Right renal cortex interstitium (tissue), 3 donors: ENCODE measurements at regions not wholly inside any gene's neighbourhood (a gene's known extent, or its start where the extent isn't known, plus 50 kb on each side); places are given as distances from the start of the nearest gene placed in this dataset.

Experiments
- DNase-seq, 3 donors: peaks; one replicate each; pipeline ENCODE4 v3.0.0-alpha.2; 2013; ENCODE audit warnings: low read depth in 3 of 3, low spot score in 2 of 3

DNA sequence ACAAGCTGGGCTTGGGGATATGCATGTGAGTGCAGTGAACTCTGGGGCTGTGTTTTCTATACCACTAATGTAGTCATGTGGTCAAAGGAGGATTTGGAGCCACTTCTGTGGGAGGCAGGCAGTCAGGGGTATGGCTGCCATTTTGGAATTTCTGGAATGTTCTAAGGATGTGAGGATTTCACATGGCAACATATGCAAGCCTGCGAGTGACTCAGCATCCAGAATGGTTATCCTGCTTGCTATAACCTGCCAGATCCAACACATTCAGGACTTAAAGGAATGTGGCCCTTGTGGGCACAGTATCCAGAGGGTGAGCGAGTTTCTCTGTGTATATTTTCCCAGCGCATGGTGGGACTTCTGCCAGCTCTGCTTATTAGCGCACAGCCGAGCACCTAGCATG, 249.2 kb upstream of the PWP1 start:
- DNase-seq = no peak

DNA sequence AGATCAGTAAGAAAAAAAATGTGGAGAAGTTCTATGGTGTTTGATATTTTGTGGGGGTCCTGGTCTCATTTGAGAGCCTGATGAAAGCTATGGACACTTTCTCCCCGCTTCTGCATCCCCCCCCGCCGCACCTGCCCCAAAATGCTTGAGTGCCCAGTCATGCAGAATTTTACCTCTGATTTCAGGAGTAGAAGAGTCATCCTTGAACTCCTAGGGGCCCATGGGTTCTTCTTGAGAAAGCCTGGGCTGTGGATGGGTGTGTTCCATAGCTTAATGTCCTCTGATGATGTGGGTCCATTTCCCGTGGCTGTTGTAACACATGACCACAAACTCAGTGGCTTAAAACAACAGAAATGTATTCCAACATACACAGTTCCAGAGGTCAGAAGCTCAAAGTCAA, 248.8 kb upstream of the PWP1 start:
- no peak for DNase-seq

DNA sequence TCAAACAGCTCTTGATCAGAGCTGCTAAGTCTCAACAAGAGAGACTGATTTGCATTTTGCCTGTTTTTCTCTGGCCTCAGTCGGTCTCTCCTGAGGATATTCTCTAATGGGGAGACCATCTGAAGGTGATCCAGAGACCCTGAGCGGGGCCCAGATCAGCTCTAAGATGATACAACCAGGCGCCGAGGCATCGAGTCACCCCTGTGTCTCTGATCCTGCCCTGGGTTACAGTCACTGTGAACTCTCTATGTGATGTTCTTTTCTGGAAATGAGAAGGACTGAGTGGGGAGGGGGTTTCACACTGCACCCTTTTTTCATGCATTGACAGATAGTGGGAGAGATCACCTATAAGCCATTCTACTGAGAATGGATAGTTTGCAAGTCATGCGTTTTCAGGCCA, 247.6 kb upstream of the PWP1 start:
- DNase-seq = no peak

DNA sequence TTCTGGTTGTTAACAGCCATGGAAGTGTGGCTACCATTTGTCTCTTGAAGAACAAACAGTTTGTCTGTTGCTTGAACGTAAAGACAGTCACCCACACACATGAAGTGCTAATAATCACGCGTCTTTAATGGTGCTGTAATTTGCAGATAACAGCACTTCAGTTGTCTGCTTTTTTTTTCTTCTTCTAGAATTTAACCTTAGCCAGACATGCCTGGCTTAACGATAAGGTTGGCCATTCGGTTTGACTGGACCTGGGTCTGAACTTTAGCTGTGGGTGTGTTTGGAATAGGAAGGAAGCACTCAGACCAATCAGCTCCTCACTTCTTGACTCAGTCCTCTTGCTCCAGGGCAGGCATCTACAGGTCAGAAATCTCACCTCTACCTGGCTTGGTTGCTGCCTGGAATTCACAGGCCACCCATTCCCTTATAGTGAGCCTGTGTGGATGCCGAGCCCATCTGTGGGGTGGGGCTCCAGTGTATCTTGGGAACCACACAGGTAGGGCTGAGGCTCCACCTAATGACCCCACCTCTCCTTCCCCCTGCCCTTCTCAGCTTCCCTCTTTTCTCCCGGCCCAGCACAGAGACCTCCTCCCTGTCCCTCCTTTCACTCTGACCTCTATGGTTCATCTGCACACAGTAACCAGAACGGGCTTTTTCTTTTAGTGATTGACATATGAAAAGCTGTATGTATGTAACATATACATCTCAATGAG, 246.4 kb upstream of the PWP1 start:
- DNase-seq = no peak

DNA sequence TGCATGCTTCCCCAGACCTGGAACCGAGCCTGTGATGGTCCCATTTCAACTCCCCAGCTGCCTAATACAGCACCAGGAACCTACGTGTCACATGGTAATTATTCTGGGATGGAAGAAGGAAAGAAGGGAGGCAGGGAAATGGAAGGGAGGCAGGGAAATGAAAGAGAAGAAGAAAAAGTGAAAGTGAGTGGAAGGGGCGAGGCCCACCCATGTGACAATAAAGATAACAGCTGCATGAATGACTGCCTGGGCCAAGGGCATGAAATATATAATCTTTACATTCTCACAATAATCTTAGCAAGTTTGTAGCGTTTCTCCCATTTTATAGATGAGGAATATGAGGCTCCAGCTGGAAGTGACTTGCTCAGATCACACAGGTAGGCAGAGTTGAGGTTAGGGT, 245.0 kb upstream of the PWP1 start:
- no peak for DNase-seq

DNA sequence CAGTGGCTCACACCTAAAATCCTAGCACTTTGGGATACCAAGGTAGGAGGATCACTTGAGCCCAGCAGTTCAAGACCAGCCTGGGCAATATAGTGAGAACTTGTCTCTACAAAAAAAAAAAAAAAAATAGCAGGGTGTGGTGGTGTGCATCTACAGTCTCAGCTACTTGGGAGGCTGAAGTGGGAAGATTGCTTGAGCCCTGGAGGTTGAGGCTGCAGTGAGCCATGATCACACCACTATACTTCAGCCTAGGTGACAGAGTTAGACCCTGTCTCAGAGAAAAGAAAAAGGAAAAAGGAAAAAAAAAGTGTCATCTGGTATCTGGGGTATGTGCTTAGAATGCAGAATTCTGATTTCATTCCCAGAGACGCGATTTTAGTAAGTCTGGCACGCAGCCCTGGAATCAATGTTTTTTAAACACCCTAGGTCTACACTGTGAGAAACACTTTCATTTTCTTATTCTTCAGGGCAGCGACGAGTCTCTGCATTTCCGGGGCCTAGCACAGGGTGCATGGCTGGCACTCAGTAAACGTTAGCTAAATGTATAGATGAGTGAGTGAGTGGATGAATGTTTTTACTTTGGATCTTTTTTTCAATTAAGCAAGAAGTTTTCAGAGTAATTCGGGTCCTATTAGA, 243.8 kb upstream of the PWP1 start:
- DNase-seq = no peak

DNA sequence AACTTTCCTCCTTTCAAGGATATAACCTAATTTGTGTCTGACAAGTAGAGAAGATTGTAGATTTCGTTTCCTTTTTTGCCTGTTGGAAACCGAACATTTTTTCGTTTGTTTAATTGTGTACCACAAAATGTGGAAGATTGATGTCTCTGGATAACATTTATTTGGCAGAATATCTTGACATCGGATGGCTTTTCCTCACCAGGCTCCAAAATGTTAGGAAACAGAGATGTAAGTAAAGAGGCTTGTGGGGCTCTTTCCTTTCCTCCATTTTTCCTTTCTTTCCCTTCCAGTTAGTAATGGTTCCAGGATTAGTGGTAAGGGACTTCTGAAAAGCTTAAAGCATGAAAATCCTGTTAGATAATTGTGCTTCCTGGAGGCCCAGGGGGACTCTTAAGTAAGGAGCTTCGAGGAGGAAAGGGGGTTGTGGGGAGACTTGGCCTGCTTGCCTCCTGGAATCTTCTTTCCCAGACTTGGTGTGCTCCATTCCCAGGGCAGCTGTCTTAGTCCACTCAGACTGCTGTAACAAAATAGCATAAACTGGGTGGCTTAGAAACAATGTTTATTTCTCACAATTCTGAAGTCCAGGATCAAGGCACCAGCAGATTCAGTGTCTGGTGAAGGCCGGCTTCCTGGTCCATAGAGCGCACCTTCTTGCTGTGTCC, 243.1 kb upstream of the PWP1 start:
- DNase-seq = no peak

DNA sequence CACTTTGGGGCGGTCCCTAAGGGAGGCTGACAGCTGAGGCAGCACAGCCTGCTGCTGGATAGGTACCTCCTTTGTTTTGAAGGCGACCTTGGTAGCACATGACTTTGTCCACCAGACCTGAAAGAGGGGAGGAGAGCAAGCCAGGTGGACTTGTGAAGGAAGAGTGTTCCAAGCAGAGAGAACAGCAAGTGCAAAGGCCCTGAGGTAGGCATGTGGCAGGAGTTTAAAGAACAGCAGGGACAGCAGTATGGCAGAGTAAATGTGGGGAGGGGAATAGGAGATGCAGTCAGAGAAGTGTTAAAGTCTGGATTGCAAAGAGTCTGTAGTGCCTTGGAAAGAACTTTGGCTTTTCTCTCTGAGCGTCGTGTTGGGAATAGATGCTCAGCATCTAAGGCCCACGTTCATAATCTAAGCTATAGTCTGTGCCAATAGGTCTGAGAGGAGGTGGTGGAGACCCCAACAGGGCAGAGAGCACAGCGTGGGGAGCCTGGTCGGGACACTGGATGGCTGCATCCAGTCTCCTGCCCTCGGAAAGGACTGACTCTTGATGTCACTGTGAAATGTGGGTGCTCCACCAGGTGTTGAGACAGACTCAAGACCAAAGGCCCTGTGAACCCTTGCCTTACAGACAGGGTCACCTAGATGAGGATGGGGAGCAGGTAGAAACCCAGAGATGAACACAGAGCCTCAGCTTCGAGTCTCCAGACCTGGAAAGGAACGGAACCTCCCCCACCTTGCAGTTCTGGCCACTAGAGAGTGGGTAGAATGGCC, 242.1 kb upstream of the PWP1 start:
- no peak for DNase-seq

DNA sequence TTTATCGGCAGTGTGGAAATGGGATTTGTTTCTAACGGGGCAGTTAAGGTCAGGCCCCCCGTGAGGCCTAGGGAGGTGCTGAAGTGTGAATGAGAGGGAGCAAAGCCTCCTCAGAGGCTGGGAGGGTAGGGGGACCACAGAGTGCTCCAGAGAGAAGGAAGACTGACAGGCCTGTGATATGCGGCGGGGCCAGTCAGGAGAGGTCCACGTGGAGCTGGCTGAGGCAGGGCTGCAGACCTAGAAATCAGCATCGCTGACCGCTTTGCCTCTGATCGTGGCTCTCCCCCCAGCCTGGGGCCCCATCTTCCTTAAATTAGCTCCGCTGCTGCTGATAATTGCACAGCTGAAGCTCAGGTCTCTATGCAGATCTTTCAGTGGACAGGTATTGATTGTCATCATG, 240.8 kb upstream of the PWP1 start:
- DNase-seq = no peak

DNA sequence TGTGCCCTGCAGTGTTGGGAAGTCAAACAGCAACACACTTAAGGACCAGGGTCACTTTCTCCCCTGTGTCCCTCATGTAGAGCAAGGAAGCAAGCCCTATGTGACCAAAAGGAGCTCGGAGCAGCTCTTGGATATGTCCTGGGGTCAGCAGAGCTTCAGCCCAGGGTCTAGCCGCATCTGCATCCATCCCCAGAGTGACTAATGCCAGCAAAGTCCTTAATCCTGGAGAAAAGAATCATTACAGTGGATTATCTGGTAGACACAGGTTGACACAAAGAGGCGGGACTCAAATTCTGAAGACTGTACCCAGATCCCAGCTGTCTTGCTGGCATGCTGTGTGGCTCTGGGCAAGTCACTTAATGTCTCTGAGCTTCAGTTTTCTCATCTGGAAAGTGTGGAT, 239.1 kb upstream of the PWP1 start:
- DNase-seq = no peak

DNA sequence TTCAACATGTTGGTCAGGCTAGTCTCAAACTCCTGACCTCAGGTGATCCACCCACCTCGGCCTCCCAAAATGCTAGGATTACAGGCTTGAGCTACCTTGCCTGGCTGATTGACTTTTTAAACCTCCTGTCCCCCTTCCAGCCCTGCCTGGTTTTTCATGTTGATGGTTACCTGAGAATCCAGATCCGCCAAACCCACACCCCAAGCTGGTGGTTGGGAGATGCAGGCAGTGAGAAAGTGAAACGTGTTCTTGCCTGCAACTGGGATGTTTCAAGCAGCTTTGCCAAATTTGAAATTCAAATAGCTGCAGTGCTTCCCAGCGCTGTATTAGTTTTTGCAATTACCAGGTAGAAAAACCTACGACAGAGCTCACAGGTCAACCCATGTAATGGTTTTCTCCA, 238.3 kb upstream of the PWP1 start:
- no peak for DNase-seq

DNA sequence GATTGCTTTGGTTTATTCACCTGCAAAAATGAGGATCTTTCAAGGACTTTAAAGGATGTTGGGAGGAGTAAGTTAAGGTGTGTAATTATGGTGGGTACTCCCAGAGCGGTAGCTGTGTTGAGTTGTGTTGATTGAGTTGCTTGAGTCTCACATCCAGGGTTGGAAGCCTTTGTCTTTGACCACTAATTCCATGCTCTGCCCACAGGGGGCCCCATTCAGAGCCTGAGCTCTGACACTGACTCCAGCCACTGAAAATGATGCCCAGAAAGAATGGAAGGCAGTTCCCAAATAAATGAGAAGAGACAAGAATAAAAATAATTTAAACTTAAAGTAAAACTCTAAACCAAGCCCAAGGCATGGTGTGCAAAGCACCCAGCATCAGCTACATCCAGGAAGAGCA, 237.4 kb upstream of the PWP1 start:
- DNase-seq = no peak

DNA sequence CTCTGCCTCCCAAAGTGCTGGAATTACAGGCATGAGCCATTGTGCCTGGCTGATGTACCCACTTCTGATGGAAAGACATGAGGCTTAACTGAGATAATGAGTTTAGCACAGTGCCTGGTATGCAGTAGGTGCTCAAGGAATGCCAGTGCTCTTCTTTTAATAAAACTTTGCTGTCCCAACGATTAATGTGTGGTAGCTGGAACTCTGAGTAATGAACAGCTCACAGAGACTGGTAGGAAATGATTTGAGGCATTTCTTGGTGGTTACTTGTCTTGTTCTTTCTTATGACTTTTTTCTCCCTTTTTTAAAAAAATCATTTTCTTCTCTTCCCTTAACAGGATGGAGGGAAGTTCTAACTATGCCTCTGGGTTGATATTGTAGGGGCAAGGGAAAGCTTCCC, 235.7 kb upstream of the PWP1 start:
- no peak for DNase-seq

DNA sequence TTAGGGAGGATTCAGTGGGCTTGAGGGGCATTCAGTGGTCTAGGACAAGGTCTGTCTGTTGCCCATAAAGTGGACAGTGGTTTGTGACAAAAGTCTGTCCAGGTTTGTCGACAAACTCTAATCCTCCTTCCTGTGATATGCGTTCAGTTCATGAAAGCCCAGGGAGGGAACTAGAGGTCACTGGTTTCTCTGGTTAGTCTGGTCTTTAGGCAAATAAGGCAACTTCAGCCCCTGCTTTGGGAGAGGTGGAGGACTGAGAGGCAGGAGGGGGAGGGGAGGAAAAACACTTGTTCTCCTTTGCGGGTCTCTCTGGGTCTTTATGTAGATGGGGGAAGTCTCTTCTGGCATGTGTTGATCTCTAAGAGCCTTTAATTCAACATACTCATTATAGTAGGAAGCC, 235.1 kb upstream of the PWP1 start:
- DNase-seq = no peak

DNA sequence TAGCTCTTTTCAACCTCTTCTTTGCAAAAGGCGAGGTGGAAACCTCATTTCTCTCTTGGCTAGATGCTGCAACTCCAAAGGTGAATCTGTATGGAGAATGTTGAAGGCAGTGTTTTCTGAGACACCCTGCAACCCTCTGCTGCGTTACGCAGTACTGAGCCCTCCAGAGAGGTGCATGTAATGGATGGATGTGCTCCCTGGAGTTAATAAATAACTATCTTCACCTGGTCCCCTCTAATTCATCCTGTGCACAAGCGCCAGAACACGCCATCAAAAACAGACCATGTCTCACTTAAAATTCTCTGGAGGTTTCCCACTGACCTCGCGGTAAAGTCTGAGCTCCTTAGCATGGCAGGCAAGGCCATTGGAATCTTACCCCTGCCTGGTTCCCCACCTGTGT, 234.4 kb upstream of the PWP1 start:
- DNase-seq = no peak

DNA sequence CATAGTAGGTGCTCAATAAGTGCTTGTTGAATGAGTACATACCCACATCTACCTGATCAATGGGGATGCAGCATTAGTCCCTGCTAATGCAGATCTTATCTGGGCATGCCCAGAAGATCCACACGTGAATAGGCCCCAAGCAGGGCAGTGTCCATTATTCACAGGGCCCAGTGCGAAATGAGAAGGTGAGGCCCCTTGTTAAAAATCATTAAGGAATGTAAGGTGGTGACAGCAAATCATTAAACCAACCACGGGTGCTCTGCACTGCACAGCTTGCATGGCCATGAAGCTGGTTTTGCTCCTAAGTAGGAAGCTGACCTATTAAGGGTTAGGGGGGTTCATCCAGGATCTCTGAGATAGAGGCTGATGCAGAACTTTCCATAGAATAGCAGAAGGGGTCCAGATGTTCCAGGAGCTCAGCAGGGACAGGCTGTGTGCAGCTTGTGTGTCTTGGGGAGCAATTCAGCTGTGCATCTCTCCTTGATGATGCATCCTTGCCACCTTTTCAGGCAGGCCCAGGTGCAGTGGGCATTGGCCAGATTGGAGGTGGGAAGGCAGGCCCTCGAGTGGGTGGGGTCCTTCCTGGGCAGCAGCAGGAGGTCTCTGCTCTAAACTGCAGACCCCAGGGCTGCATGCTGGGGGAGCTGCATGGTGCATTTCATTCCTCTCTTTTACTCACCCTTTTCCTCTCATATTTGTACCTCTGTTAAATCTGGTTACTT, 231.3 kb upstream of the PWP1 start:
- DNase-seq = no peak

DNA sequence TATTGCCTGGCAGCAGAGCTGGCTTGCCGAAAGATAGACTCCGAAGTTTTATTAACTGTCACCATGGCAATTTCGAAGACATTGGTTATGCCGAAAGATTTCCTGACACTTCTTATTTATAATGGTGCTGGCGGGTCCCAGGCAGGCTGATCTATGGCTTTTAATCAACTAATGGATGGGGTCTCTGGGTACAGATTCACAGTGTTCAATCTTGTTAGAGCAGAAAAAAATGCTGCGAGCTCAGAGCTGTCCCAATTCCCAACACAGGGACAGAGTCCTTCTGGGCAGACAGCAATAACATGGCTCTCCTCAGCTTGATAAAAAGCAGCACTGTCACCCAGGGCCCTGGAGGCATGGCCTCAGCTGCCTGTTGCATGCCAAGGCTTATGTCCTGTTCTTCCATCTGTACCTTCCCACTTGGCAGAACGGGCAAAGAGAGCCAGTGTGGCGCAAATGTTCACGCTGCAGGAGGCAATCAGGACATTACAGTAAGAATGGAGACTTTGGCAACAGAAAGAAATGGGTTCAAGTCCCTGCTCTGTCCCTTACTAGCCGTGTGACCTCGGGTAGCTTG, 228.2 kb upstream of the PWP1 start:
- no peak for DNase-seq

DNA sequence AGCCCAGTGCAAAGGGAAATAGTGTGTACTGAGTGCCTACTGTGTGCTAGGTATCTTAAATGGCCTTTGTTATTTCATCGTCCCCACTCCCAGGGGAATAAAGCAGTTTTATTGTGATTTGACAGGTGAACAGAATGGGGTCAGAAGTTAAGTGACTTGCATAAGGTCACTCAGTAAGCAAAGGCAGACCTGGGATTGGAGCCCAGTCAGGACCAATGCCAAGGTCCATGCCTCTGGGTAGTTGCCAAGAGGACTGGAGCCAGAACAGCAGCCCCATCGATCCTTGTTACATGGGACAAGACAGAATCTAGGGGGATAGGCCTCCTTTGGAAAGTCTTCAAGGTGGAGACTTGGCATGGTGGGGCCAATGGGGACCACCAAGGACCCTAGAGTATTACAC, 227.4 kb upstream of the PWP1 start:
- DNase-seq = no peak

DNA sequence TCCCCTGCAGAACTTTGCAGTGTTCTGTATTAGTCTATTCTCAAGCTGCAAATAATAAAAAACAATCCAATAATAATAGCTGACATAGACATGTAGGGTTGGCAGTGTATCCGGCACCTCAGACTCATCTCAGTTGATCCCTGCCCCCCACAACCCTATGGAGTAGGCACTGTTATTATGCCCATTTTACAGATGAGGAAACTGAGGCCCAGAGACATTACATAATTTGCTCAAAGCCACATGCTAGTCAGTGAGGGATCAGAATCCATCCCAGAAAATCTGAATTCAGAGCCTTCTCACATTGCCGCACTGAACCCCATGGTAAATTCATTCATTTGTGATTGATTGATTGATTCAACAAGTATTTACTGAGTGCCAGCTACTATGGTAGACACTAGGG, 226.6 kb upstream of the PWP1 start:
- DNase-seq = no peak

DNA sequence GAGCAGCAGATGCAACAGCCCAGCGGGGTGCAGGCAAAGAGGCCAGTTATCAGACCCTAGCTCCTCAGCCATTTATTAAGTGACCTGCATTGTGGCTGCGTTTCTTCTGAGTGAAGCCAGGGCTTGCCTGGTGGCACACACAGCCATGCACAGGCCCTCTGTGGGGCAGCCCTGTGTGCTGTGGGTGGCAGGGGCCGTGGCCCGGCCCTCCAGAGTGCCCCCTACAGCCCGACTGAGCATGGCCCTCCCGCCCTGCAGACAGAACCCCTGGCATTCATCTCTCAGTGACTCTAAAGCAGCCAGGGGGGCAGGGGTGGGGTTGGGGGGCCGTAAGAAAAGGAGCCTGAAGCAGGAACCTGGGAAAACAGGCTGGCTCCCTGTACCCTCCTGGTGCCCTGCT, 226.0 kb upstream of the PWP1 start:
- DNase-seq = no peak
